ENCODE measurements at regions not wholly inside any gene's neighbourhood (a gene's known extent, or its start where the extent isn't known, plus 50 kb on each side); places are given as distances from the start of the nearest gene placed in this dataset.

GRCh38 chr3:30542897-30543296 lies 63.5 kb upstream of the TGFBR2 start:
- H3K27ac ChIP-seq, result no peak overlapping the region
- TF ChIP-seq CTCF (IDR thresholded peaks at IDR 0.05) (no peak), POLR2A (IDR thresholded peaks at IDR 0.05) (no peak), EP300 (IDR thresholded peaks at IDR 0.05) (no peak), POLR2AphosphoS5 (IDR thresholded peaks at IDR 0.05) (no peak)
- DNase-seq, result no peak
- H3K9me3 ChIP-seq, result no peaks in the 10 kb centered on the region
- intact Hi-C loops (cut with DNase I; ENCODE audit: low total_unique reads), result no loop called here
- H3K4me1 ChIP-seq, result peaks cover 0 to 14% (median 6%) of the 10 kb centered on the region in 4 donors
- H3K27me3 ChIP-seq, result no peaks in the 10 kb centered on the region
- no peaks in the 10 kb centered on the region for H3K36me3 ChIP-seq
- WGBS, 5 donors, result 95 to 100% (median 98%) methylated on average over 8 of the region's 8 CpGs
- no peak overlapping the region for H3K4me3 ChIP-seq

GRCh38 chr3:30544812-30545211 lies 61.6 kb upstream of the TGFBR2 start:
- intact Hi-C loops (cut with DNase I; ENCODE audit: low total_unique reads), result no loop called here
- H3K9me3 ChIP-seq, result no peaks in the 10 kb centered on the region
- peak overlapping the region in 1 of 5 donors; percentile 21 for H3K27ac ChIP-seq
- H3K27me3 ChIP-seq, result no peaks in the 10 kb centered on the region
- H3K4me3 ChIP-seq, result no peak overlapping the region
- TF ChIP-seq POLR2AphosphoS5 (IDR thresholded peaks at IDR 0.05) (peak in 2 of 3 donors; percentile 1 to 51), EP300 (IDR thresholded peaks at IDR 0.05) (no peak), CTCF (IDR thresholded peaks at IDR 0.05) (no peak)
- peak in 1 of 2 donors; percentile 26 for DNase-seq
- WGBS, 5 donors, result 64 to 70% (median 68%) methylated on average over 3 of the region's 3 CpGs
- H3K4me1 ChIP-seq, result peaks cover 0 to under 1% (median under 1%) of the 10 kb centered on the region in 4 donors
- no peaks in the 10 kb centered on the region for H3K36me3 ChIP-seq

GRCh38 chr3:30546934-30547333 lies 59.5 kb upstream of the TGFBR2 start:
- Histone ChIP-seq H3K27me3 (no peaks in the 10 kb centered on the region), H3K4me1 (no peaks in the 10 kb centered on the region), H3K36me3 (no peaks in the 10 kb centered on the region), H3K9me3 (no peaks in the 10 kb centered on the region), H3K27ac (no peak overlapping the region), H3K4me3 (no peak overlapping the region)
- intact Hi-C loops (cut with DNase I; ENCODE audit: low total_unique reads), result no loop called here
- TF ChIP-seq POLR2AphosphoS5 (IDR thresholded peaks at IDR 0.05) (no peak), EP300 (IDR thresholded peaks at IDR 0.05) (no peak), CTCF (IDR thresholded peaks at IDR 0.05) (no peak), POLR2A (IDR thresholded peaks at IDR 0.05) (no peak)
- DNase-seq, result no peak
- WGBS, 5 donors, result 69 to 87% (median 83%) methylated on average over 1 of the region's 1 CpG

GRCh38 chr3:30547716-30548115 lies 58.7 kb upstream of the TGFBR2 start:
- Histone ChIP-seq H3K9me3 (no peaks in the 10 kb centered on the region), H3K27ac (no peak overlapping the region), H3K27me3 (no peaks in the 10 kb centered on the region), H3K4me1 (no peaks in the 10 kb centered on the region), H3K4me3 (no peak overlapping the region), H3K36me3 (no peaks in the 10 kb centered on the region)
- 97 to 99% (median 98%) methylated on average over 5 of the region's 5 CpGs for WGBS, 5 donors
- DNase-seq, result no peak
- intact Hi-C loops (cut with DNase I; ENCODE audit: low total_unique reads), result no loop called here
- no peak for TF ChIP-seq CTCF (IDR thresholded peaks at IDR 0.05)
- TF ChIP-seq POLR2AphosphoS5 (IDR thresholded peaks at IDR 0.05), result no peak
- TF ChIP-seq POLR2A (IDR thresholded peaks at IDR 0.05), result no peak
- TF ChIP-seq EP300 (IDR thresholded peaks at IDR 0.05), result no peak
